Liver (tissue), 8 donors: ENCODE measurements at regions not wholly inside any gene's neighbourhood (a gene's known extent, or its start where the extent isn't known, plus 50 kb on each side); places are given as distances from the start of the nearest gene placed in this dataset.
"Not testable (repeated sequence)": the region's sequence is repeated elsewhere in the genome, so short reads cannot be mapped to it uniquely, and the experiment has no call there.

Experiments
- DNase-seq: peaks from one replicate; pipeline ENCODE4 v3.0.0-alpha.2; 2017; ENCODE audit warnings: low spot score
- H3K27ac ChIP-seq, 2 donors: one replicate each; pipeline ENCODE4 v1.7.0; 2013; ENCODE audit warnings: inconsistent platforms in 2 of 2, low read length in 2 of 2, control low read depth in 1 of 2, low read depth in 1 of 2, mild to moderate bottlenecking in 1 of 2
- H3K27me3 ChIP-seq, 4 donors: one replicate each; pipeline versions ENCODE4 v1.6.1 to v1.7.0; 2013; ENCODE audit warnings: low read length in 3 of 4, inconsistent platforms in 1 of 4, mild to moderate bottlenecking in 1 of 4, moderate library complexity in 1 of 4; ENCODE audit not compliant: control insufficient read depth in 4 of 4, insufficient read depth in 4 of 4
- H3K36me3 ChIP-seq, 4 donors: one replicate each; pipeline versions ENCODE4 v1.6.1 to v1.7.0; 2013; ENCODE audit warnings: low read length in 3 of 4, mild to moderate bottlenecking in 3 of 4, low read depth in 1 of 4, moderate library complexity in 1 of 4; ENCODE audit not compliant: control insufficient read depth in 4 of 4, insufficient read depth in 3 of 4
- H3K4me1 ChIP-seq, 4 donors: one replicate each; pipeline versions ENCODE4 v1.6.1 to v1.7.0; 2013; ENCODE audit warnings: low read length in 3 of 4, mild to moderate bottlenecking in 3 of 4, moderate library complexity in 1 of 4; ENCODE audit not compliant: control insufficient read depth in 4 of 4, insufficient read depth in 4 of 4
- H3K4me3 ChIP-seq, 3 donors: one replicate each; pipeline versions ENCODE4 v1.6.1 to v1.7.0; 2013; ENCODE audit warnings: low read length in 3 of 3, control low read depth in 1 of 3, low read depth in 1 of 3, mild to moderate bottlenecking in 1 of 3
- H3K9ac ChIP-seq, 2 donors: one replicate each; pipeline ENCODE4 v1.7.0; 2013; ENCODE audit warnings: low read length in 2 of 2, mild to moderate bottlenecking in 2 of 2, moderate library complexity in 2 of 2, control low read depth in 1 of 2, low read depth in 1 of 2
- H3K9me3 ChIP-seq, 4 donors: one replicate each; pipeline versions ENCODE4 v1.6.1 to v1.7.0; 2013; ENCODE audit warnings: low read length in 3 of 4; ENCODE audit not compliant: control insufficient read depth in 4 of 4
- EGR1 ChIP-seq, 2 donors: IDR thresholded peaks; 2 replicates each; pipeline ENCODE4 v1.6.1; 2016 to 2018; ENCODE audit warnings: antibody characterized with exemption in 2 of 2, low read depth in 2 of 2
- FOXA1 ChIP-seq: IDR thresholded peaks from 2 replicates; pipeline ENCODE4 v1.6.1; 2016; ENCODE audit warnings: antibody characterized with exemption
- FOXA2 ChIP-seq: IDR thresholded peaks from 2 replicates; pipeline ENCODE4 v1.6.1; 2016; ENCODE audit warnings: antibody characterized with exemption
- GABPA ChIP-seq, 2 donors: IDR thresholded peaks in 1 of 2; conservative IDR thresholded peaks in 1 of 2; 2 replicates each; pipeline ENCODE4 v1.6.1; 2016; ENCODE audit warnings: antibody characterized with exemption in 2 of 2, mild to moderate bottlenecking in 1 of 2, moderate library complexity in 1 of 2
- HNF4A ChIP-seq, 2 donors: conservative IDR thresholded peaks; 2 replicates each; pipeline ENCODE4 v1.6.1; 2016; ENCODE audit warnings: antibody characterized with exemption in 2 of 2, mild to moderate bottlenecking in 2 of 2
- JUND ChIP-seq, 2 donors: IDR thresholded peaks; 2 replicates each; pipeline ENCODE4 v1.6.1; 2016; ENCODE audit warnings: antibody characterized with exemption in 2 of 2
- NR2F2 ChIP-seq: IDR thresholded peaks from 2 replicates; pipeline ENCODE4 v1.6.1; 2016; ENCODE audit warnings: antibody characterized with exemption
- REST ChIP-seq: IDR thresholded peaks from 2 replicates; pipeline ENCODE4 v1.6.1; 2016; ENCODE audit warnings: antibody characterized with exemption, mild to moderate bottlenecking
- RXRA ChIP-seq, 2 donors: IDR thresholded peaks; 2 replicates each; pipeline ENCODE4 v1.6.1; 2017 to 2018; ENCODE audit warnings: antibody characterized with exemption in 2 of 2, mild to moderate bottlenecking in 1 of 2
- SP1 ChIP-seq: IDR thresholded peaks from 2 replicates; pipeline ENCODE4 v1.6.1; 2018; ENCODE audit warnings: antibody characterized with exemption, mild to moderate bottlenecking
- TAF1 ChIP-seq: conservative IDR thresholded peaks from 2 replicates; pipeline ENCODE4 v1.6.1; 2016; ENCODE audit warnings: antibody characterized with exemption, mild to moderate bottlenecking
- YY1 ChIP-seq: IDR thresholded peaks from 2 replicates; pipeline ENCODE4 v1.6.1; 2016; ENCODE audit warnings: antibody characterized with exemption, mild to moderate bottlenecking
- ZBTB33 ChIP-seq: IDR thresholded peaks from 2 replicates; pipeline ENCODE4 v1.6.1; 2016; ENCODE audit warnings: antibody characterized with exemption
- WGBS: extraction: QIAGEN DNeasy Blood & Tissue Kit; methylation state at CpG from one replicate; pipeline ENCODE4 v1.1.7; 2013; 5-methylcytosine and 5-hydroxymethylcytosine counted together
- TF ChIP-seq, protein P1 (sequence below): IDR thresholded peaks from 2 replicates; pipeline ENCODE4 v1.6.1; 2016; ENCODE audit warnings: antibody characterized with exemption
- TF ChIP-seq, protein P2 (sequence below): IDR thresholded peaks from 2 replicates; pipeline ENCODE4 v1.6.1; 2016; ENCODE audit warnings: antibody characterized with exemption
- TF ChIP-seq, protein P3 (sequence below): fragments of 150-350 bp; IDR thresholded peaks from 2 replicates; pipeline ENCODE4 v1.5.1; 2017; ENCODE audit warnings: improper control_type of control experiment, low read depth, low read length; ENCODE audit not compliant: missing input control
- donor health status: healthy.
- donor health status: healthy.
- donor health status: healthy.
- donor health status: healthy.
- donor health status: healthy.

DNA sequence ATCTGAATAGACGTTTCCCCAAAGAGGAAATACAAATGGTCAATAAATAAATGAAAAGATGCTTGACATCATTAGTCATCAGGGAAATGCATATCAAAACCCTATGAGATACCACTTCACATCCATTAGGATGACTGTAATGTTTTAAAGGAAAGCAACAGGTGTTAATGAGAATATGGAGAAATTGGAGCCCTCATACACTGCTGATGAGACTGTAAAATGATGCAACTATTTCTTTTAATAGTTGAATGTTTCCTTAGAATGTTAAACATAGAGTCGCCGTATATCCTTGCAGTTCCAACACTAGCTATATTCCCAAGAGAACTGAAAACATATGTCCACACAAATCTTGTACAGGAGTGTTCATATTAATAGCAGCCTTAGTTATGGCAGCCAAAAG lies 133.2 kb downstream of the SLC38A4 start (continued):
- TF ChIP-seq, protein P1, sequence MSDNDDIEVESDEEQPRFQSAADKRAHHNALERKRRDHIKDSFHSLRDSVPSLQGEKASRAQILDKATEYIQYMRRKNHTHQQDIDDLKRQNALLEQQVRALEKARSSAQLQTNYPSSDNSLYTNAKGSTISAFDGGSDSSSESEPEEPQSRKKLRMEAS, result no peak
- TF ChIP-seq JUND (IDR thresholded peaks at IDR 0.05) (no peak), FOXA1 (no peak), SP1 (no peak), EGR1 (IDR thresholded peaks at IDR 0.05; ENCODE audit: low read depth in 2 of 2) (no peak), YY1 (no peak)
- TF ChIP-seq, protein P2, sequence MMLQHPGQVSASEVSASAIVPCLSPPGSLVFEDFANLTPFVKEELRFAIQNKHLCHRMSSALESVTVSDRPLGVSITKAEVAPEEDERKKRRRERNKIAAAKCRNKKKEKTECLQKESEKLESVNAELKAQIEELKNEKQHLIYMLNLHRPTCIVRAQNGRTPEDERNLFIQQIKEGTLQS, result no peak

- Histone ChIP-seq H3K9ac (no peak overlapping the region), H3K36me3 (no peaks in the 10 kb centered on the region), H3K27me3 (no peaks in the 10 kb centered on the region), H3K9me3 (no peaks in the 10 kb centered on the region), H3K4me1 (no peaks in the 10 kb centered on the region), H3K27ac (no peak overlapping the region), H3K4me3 (no peak overlapping the region)
- 94% methylated on average over 3 of the region's 3 CpGs for WGBS
- DNase-seq, result no peak
- TF ChIP-seq NR2F2, result no peak
- no peak for TF ChIP-seq TAF1
- no peak for TF ChIP-seq JUND (IDR thresholded peaks at IDR 0.05)
- no peak for TF ChIP-seq HNF4A (conservative IDR thresholded peaks at IDR 0.05)
- TF ChIP-seq, protein P2, result no peak
- no peak for TF ChIP-seq SP1
- no peak for TF ChIP-seq EGR1 (IDR thresholded peaks at IDR 0.05; ENCODE audit: low read depth in 2 of 2)
- TF ChIP-seq YY1, result no peak
- no peak for TF ChIP-seq RXRA (IDR thresholded peaks at IDR 0.05)
- TF ChIP-seq GABPA (IDR thresholded peaks at IDR 0.05 in 1 of 2, conservative IDR thresholded peaks at IDR 0.05 in 1 of 2), result no peak
- TF ChIP-seq FOXA2, result no peak
- TF ChIP-seq, protein P1, result no peak
- TF ChIP-seq ZBTB33, result no peak
- TF ChIP-seq REST, result no peak
- TF ChIP-seq, protein P3, sequence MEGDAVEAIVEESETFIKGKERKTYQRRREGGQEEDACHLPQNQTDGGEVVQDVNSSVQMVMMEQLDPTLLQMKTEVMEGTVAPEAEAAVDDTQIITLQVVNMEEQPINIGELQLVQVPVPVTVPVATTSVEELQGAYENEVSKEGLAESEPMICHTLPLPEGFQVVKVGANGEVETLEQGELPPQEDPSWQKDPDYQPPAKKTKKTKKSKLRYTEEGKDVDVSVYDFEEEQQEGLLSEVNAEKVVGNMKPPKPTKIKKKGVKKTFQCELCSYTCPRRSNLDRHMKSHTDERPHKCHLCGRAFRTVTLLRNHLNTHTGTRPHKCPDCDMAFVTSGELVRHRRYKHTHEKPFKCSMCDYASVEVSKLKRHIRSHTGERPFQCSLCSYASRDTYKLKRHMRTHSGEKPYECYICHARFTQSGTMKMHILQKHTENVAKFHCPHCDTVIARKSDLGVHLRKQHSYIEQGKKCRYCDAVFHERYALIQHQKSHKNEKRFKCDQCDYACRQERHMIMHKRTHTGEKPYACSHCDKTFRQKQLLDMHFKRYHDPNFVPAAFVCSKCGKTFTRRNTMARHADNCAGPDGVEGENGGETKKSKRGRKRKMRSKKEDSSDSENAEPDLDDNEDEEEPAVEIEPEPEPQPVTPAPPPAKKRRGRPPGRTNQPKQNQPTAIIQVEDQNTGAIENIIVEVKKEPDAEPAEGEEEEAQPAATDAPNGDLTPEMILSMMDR, result no peak
Observed at GRCh38 chr12:46686267-46686942, 139.4 kb downstream of the SLC38A4 start.

DNA sequence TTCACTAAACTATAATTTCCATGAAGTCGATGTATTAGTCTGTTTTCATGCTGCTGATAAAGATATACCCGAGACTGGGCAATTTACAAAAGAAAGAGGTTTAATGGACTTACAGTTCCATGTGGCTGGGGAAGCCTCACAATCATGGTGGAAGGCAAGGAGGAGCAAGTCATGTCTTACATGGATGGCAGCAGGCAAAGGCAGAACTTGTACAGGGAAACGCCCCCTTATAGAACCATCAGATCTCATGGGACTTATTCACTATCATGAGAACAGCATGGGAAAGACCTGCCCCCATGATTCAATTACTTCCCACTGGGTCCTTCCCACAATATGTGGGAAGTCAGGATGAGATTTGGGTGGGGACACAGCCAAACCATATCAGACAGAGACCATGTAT lies 141.6 kb downstream of the SLC38A4 start:
- H3K36me3 ChIP-seq, H3K9ac ChIP-seq, H3K9me3 ChIP-seq, H3K27me3 ChIP-seq, H3K4me1 ChIP-seq, DNase-seq, H3K4me3 ChIP-seq, H3K27ac ChIP-seq: not testable (repeated sequence)
- WGBS, result 98% methylated on average over 3 of the region's 3 CpGs
